ENCODE measurements at regions not wholly inside any gene's neighbourhood (a gene's known extent, or its start where the extent isn't known, plus 50 kb on each side); places are given as distances from the start of the nearest gene placed in this dataset.

DNA sequence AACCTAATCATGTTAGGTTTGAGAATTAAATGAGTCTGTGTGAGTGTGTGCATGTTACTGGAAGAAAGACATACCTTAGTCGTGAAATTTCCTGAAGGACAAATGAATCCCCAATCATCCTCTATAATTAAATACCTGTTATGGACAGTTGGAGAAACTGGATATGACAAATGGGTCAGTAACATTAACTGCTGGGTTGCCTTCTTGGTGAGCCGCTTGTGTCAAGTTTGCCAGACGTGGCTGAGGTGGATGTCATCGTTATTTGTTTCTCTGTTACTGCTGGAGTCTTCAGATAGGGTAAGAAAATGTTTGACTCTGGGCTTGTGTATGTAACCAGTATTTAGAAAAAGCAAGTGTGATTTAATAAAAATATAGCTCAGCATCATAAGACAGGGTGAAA is 131.6 kb downstream of the CAND1 start:
- TF ChIP-seq, protein P1, sequence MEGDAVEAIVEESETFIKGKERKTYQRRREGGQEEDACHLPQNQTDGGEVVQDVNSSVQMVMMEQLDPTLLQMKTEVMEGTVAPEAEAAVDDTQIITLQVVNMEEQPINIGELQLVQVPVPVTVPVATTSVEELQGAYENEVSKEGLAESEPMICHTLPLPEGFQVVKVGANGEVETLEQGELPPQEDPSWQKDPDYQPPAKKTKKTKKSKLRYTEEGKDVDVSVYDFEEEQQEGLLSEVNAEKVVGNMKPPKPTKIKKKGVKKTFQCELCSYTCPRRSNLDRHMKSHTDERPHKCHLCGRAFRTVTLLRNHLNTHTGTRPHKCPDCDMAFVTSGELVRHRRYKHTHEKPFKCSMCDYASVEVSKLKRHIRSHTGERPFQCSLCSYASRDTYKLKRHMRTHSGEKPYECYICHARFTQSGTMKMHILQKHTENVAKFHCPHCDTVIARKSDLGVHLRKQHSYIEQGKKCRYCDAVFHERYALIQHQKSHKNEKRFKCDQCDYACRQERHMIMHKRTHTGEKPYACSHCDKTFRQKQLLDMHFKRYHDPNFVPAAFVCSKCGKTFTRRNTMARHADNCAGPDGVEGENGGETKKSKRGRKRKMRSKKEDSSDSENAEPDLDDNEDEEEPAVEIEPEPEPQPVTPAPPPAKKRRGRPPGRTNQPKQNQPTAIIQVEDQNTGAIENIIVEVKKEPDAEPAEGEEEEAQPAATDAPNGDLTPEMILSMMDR (IDR thresholded peaks at IDR 0.05) = no peak
- no peaks in the 10 kb centered on the region for H3K27me3 ChIP-seq

DNA sequence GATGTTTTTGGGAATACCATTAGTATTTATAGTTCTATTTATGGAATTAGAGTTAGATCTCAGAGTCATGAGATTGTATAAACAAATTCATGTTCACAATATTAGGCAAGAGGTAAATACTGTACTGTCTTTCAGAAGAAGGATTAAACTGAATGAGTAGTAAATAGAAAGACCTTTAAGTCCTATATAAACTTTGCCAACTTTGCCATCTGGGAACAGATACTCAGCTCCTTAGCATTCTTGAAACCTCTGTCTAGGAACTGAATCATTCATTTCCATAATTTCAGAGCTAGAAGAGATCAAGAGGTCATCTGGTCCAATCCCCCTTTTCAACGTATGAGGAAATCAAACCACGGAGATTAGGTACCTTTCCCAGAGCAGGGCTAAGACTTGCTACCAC is 141.1 kb downstream of the CAND1 start:
- Histone ChIP-seq H3K36me3 (no peaks in the 10 kb centered on the region), H3K4me1 (no peaks in the 10 kb centered on the region), H3K27ac (no peak overlapping the region), H3K9me3 (peaks cover 0 to 4% of the 10 kb centered on the region in 2 donors), H3K4me3 (no peak overlapping the region), H3K27me3 (no peaks in the 10 kb centered on the region)
- intact Hi-C loops (cut with DNase I) = no loop called here
- DNase-seq (ENCODE audit: low spot score in 2 of 2) = no peak
- TF ChIP-seq, protein P1 (IDR thresholded peaks at IDR 0.05) = no peak

More for the DNA sequence above, 131.6 kb downstream of the CAND1 start:
- Histone ChIP-seq H3K36me3 (no peaks in the 10 kb centered on the region), H3K27ac (no peak overlapping the region), H3K9me3 (peaks cover 0 to 10% of the 10 kb centered on the region in 2 donors), H3K4me1 (no peaks in the 10 kb centered on the region), H3K4me3 (no peak overlapping the region)
- intact Hi-C loops (cut with DNase I) = no loop called here
- DNase-seq (ENCODE audit: low spot score in 2 of 2) = no peak

DNA sequence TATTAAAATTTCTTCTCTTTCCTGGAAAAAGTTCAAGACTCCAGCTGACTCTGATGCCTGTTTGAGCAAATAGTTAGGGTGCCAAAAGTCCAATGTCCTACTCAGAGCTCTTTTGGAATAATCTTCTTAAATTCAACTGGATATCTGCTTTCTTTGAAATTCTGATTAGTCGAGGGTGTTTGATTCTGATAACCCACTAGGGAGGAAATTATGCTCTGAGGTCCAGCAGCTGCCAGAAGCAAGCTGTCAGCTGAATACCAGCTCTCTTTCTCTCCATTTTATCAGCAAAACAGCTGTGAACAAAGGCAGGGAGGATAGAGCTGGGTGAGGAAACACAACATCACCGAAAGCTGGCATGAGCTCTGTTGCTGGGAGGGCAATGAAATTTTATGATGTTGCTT is 141.5 kb downstream of the CAND1 start:
- Histone ChIP-seq H3K36me3 (no peaks in the 10 kb centered on the region), H3K27ac (no peak overlapping the region), H3K4me3 (no peak overlapping the region), H3K27me3 (no peaks in the 10 kb centered on the region), H3K4me1 (no peaks in the 10 kb centered on the region), H3K9me3 (no peaks in the 10 kb centered on the region)
- intact Hi-C loops (cut with DNase I) = no loop called here
- TF ChIP-seq, protein P1 (IDR thresholded peaks at IDR 0.05) = no peak
- DNase-seq (ENCODE audit: low spot score in 2 of 2) = no peak

DNA sequence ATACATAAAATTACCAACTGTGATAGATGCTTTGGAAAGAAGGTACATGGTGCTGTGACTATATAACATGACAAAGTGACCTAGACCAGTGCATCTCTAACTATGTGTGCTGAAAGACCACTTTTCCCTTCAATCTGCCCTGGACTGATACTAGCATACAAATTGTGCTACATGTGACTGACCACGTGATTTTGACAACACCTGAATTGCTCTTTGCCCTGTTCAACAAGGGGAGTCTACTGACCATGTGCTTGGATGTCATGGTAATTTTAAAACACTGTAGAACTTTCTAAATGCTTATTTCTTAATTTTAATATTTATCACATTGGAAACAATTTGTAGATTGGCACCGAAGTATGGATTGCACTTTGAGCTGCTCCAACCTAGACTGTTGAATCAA is 142.4 kb downstream of the CAND1 start:
- H3K4me1 ChIP-seq = no peaks in the 10 kb centered on the region
- no peaks in the 10 kb centered on the region for H3K27me3 ChIP-seq
- H3K9me3 ChIP-seq = no peaks in the 10 kb centered on the region
- no peak for DNase-seq (ENCODE audit: low spot score in 2 of 2)
- intact Hi-C loops (cut with DNase I) = no loop called here
- no peak overlapping the region for H3K4me3 ChIP-seq
- H3K36me3 ChIP-seq = no peaks in the 10 kb centered on the region
- H3K27ac ChIP-seq = no peak overlapping the region
- TF ChIP-seq, protein P1 (IDR thresholded peaks at IDR 0.05) = no peak

DNA sequence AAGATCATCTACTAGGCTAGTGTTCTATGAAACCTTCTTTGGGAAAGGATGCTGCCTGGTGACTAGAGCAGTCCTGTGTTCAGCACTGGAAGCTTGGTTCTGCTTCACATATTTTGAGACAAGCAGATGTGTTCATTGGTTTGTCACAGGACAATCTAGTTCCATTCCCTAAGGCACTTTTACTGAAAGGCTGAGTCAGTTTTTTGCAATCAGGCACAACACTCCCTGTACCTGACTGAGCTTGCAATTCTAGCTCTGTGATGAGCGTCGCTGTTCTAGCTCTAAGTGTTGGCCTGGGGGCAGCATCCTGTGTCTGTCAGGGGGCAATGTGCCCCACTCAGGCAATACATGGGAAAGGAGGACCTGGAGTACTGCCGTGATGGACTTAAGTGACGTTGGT is 144.4 kb downstream of the CAND1 start:
- TF ChIP-seq, protein P1 (IDR thresholded peaks at IDR 0.05) = no peak
- Histone ChIP-seq H3K9me3 (no peaks in the 10 kb centered on the region), H3K27me3 (no peaks in the 10 kb centered on the region), H3K27ac (no peak overlapping the region), H3K36me3 (no peaks in the 10 kb centered on the region), H3K4me3 (no peak overlapping the region), H3K4me1 (no peaks in the 10 kb centered on the region)
- intact Hi-C loops (cut with DNase I) = no loop called here
- DNase-seq (ENCODE audit: low spot score in 2 of 2) = no peak

DNA sequence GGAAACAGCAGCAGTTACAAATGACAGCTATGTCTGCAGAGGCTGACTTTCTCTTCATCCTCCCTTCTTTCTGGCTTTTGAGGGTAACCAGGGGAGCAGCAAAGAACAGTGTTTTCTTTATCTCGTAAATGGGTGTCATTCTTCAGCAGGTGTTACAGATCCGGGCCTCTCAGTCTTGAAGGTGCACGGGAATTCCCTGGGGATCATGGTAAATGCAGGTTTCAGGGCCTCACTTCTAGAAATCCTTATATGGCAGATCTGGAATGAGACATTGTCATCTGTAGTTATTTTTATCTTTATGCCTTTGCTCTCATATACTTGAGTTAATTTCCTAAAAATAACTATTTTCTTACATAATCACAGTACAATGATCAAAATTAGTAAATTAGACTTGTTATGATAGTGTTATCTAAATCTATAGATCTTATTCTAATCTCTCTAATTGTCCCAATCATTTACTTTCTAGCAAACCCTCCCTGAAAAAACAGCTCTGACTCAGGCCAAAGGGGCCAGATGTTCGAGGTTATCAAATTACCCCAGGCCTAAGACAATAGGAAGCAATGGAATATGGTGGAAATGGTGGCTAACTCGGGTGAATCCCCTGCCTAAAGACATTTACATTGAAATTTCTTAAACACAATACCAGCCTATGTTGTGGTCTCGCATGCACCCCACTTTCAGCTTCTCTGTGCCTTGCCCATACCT is 145.0 kb downstream of the CAND1 start:
- no peaks in the 10 kb centered on the region for H3K9me3 ChIP-seq
- no peaks in the 10 kb centered on the region for H3K36me3 ChIP-seq
- no peak overlapping the region for H3K4me3 ChIP-seq
- H3K4me1 ChIP-seq = no peaks in the 10 kb centered on the region
- H3K27me3 ChIP-seq = no peaks in the 10 kb centered on the region
- no peak overlapping the region for H3K27ac ChIP-seq
- TF ChIP-seq, protein P1 (IDR thresholded peaks at IDR 0.05) = no peak
- intact Hi-C loops (cut with DNase I) = no loop called here
- DNase-seq (ENCODE audit: low spot score in 2 of 2) = no peak
